ENCODE measurements at regions not wholly inside any gene's neighbourhood (a gene's known extent, or its start where the extent isn't known, plus 50 kb on each side); places are given as distances from the start of the nearest gene placed in this dataset.
"Not testable (repeated sequence)": the region's sequence is repeated elsewhere in the genome, so short reads cannot be mapped to it uniquely, and the experiment has no call there.

- no TSS peak for BruUV-seq (replicated peaks)
Measured at GRCh38 chr7:25469669-25470068, 241.4 kb upstream of the NPVF start.

GRCh38 chr7:25476863-25477499, 248.7 kb upstream of the NPVF start:
- intact Hi-C loops (cut with micrococcal nuclease): no loop called here
- no peak for ATAC-seq
- H3K4me1 ChIP-seq (ENCODE audit: insufficient read depth, low read length): no peaks in the 10 kb centered on the region
- no peak for DNase-seq
- H2AFZ ChIP-seq (ENCODE audit: low read length): no peak overlapping the region
- H3K4me2 ChIP-seq (ENCODE audit: low read length): no peak overlapping the region
- H3K9me2 ChIP-seq (replicated peaks; ENCODE audit: low read length): no peaks in the 10 kb centered on the region
- no peak overlapping the region for H3K27ac ChIP-seq (ENCODE audit: low read length)
- H3K9ac ChIP-seq (ENCODE audit: low read length): no peak overlapping the region
- no peaks in the 10 kb centered on the region for H4K20me1 ChIP-seq (ENCODE audit: low read length)
- H3F3A ChIP-seq (ENCODE audit: low read length, unreplicated experiment): no peaks in the 10 kb centered on the region
- ChIA-PET CTCF (no interaction called here), POLR2A (ENCODE audit: unreplicated experiment) (no interaction called here)
- no peak for TF ChIP-seq EZH2phosphoT487 (IDR thresholded peaks at IDR 0.05; ENCODE audit: borderline replicate concordance, low read length)
- no peaks in the 10 kb centered on the region for H3K9me3 ChIP-seq (ENCODE audit: low read length)
- H3K79me2 ChIP-seq (ENCODE audit: low read length): no peaks in the 10 kb centered on the region
- H3K36me3 ChIP-seq (ENCODE audit: low read depth, low read length): no peaks in the 10 kb centered on the region
- peaks cover 6% of the 10 kb centered on the region; the same call in 1 of the 2 replicates for H3K27me3 ChIP-seq (ENCODE audit: low read length)
- BruUV-seq (replicated peaks): no TSS peak
- no peak overlapping the region for H3K4me3 ChIP-seq (ENCODE audit: low read length)

More at GRCh38 chr7:25469669-25470068, 241.4 kb upstream of the NPVF start:
- no peaks in the 10 kb centered on the region for H3K4me1 ChIP-seq (ENCODE audit: insufficient read depth, low read length)
- DNase-seq (no peak), ATAC-seq (no peak)
- H3K4me2 ChIP-seq (ENCODE audit: low read length): no peak overlapping the region
- ChIA-PET CTCF (no interaction called here), POLR2A (ENCODE audit: unreplicated experiment) (no interaction called here)
- no peaks in the 10 kb centered on the region for H3K79me2 ChIP-seq (ENCODE audit: low read length)
- no peak overlapping the region for H3K9ac ChIP-seq (ENCODE audit: low read length)
- intact Hi-C loops (cut with micrococcal nuclease): no loop called here
- TF ChIP-seq EZH2phosphoT487 (IDR thresholded peaks at IDR 0.05; ENCODE audit: borderline replicate concordance, low read length): no peak
- no peak for TF ChIP-seq EZH2 (IDR thresholded peaks at IDR 0.05; ENCODE audit: low read length, unreplicated experiment)
- TF ChIP-seq CTCF (conservative IDR thresholded peaks at IDR 0.05; ENCODE audit: low read depth, low read length): no peak
- H3K4me3 ChIP-seq (ENCODE audit: low read length): no peak overlapping the region
- H3K27ac ChIP-seq (ENCODE audit: low read length): no peak overlapping the region
- H3K9me3 ChIP-seq (ENCODE audit: low read length): no peaks in the 10 kb centered on the region
- H3K9me2 ChIP-seq (replicated peaks; ENCODE audit: low read length): no peaks in the 10 kb centered on the region
- H3K27me3 ChIP-seq (ENCODE audit: low read length): no peaks in the 10 kb centered on the region; the same call in 1 of the 2 replicates
- no peaks in the 10 kb centered on the region for H3F3A ChIP-seq (ENCODE audit: low read length, unreplicated experiment)
- no peaks in the 10 kb centered on the region for H3K36me3 ChIP-seq (ENCODE audit: low read depth, low read length)
- H4K20me1 ChIP-seq (ENCODE audit: low read length): no peaks in the 10 kb centered on the region
- no peak overlapping the region for H2AFZ ChIP-seq (ENCODE audit: low read length)

- ATAC-seq; H3K4me1 ChIP-seq (ENCODE audit: insufficient read depth, low read length); H4K20me1 ChIP-seq (ENCODE audit: low read length); POLR2A ChIA-PET (ENCODE audit: unreplicated experiment); H3K79me2 ChIP-seq (ENCODE audit: low read length); H3K27me3 ChIP-seq (ENCODE audit: low read length); H3K36me3 ChIP-seq (ENCODE audit: low read depth, low read length); intact Hi-C loops (cut with micrococcal nuclease); H2AFZ ChIP-seq (ENCODE audit: low read length); CTCF ChIA-PET; H3F3A ChIP-seq (ENCODE audit: low read length, unreplicated experiment); DNase-seq; H3K9ac ChIP-seq (ENCODE audit: low read length); H3K9me3 ChIP-seq (ENCODE audit: low read length); H3K4me3 ChIP-seq (ENCODE audit: low read length); H3K9me2 ChIP-seq (replicated peaks; ENCODE audit: low read length); H3K4me2 ChIP-seq (ENCODE audit: low read length); BruUV-seq (replicated peaks); H3K27ac ChIP-seq (ENCODE audit: low read length): not testable (repeated sequence)
Measured at GRCh38 chr7:25478221-25478620, 249.9 kb upstream of the NPVF start.

GRCh38 chr7:25478925-25479324, 250.6 kb upstream of the NPVF start:
- H3K4me2 ChIP-seq (ENCODE audit: low read length): no peak overlapping the region
- intact Hi-C loops (cut with micrococcal nuclease): no loop called here
- no peaks in the 10 kb centered on the region for H4K20me1 ChIP-seq (ENCODE audit: low read length)
- H3K4me3 ChIP-seq (ENCODE audit: low read length): no peak overlapping the region
- H3K4me1 ChIP-seq (ENCODE audit: insufficient read depth, low read length): no peaks in the 10 kb centered on the region
- peaks cover 11% of the 10 kb centered on the region; the same call in 1 of the 2 replicates for H3K27me3 ChIP-seq (ENCODE audit: low read length)
- H3K9ac ChIP-seq (ENCODE audit: low read length): no peak overlapping the region
- ChIA-PET CTCF (no interaction called here), POLR2A (ENCODE audit: unreplicated experiment) (no interaction called here)
- no peaks in the 10 kb centered on the region for H3K9me3 ChIP-seq (ENCODE audit: low read length)
- no peaks in the 10 kb centered on the region for H3K79me2 ChIP-seq (ENCODE audit: low read length)
- H3K36me3 ChIP-seq (ENCODE audit: low read depth, low read length): no peaks in the 10 kb centered on the region
- ATAC-seq (no peak), DNase-seq (no peak)
- H3K27ac ChIP-seq (ENCODE audit: low read length): no peak overlapping the region
- no peaks in the 10 kb centered on the region for H3F3A ChIP-seq (ENCODE audit: low read length, unreplicated experiment)
- no peak overlapping the region for H2AFZ ChIP-seq (ENCODE audit: low read length)
- no peaks in the 10 kb centered on the region for H3K9me2 ChIP-seq (replicated peaks; ENCODE audit: low read length)
- no peak for TF ChIP-seq CTCF (conservative IDR thresholded peaks at IDR 0.05; ENCODE audit: low read depth, low read length)
- no peak for TF ChIP-seq EZH2 (IDR thresholded peaks at IDR 0.05; ENCODE audit: low read length, unreplicated experiment)
- TF ChIP-seq EZH2phosphoT487 (IDR thresholded peaks at IDR 0.05; ENCODE audit: borderline replicate concordance, low read length): no peak
- no TSS peak for BruUV-seq (replicated peaks)

Measured in PC-3 (cell line).